Endodermal cell (in vitro differentiated cells): ENCODE measurements at regions not wholly inside any gene's neighbourhood (a gene's known extent, or its start where the extent isn't known, plus 50 kb on each side); places are given as distances from the start of the nearest gene placed in this dataset.
A peak's percentile ranks its signal among the peaks of the same experiment; 100 is the strongest.

Source experiments
- DNase-seq: peaks from one replicate; pipeline ENCODE4 v3.0.0-alpha.2; 2017
- H3K27ac ChIP-seq: 2 replicates; pipeline ENCODE4 v1.5.1; 2013; ENCODE audit warnings: mild to moderate bottlenecking, low read depth, low read length, moderate library complexity
- H3K27me3 ChIP-seq: 2 replicates; pipeline ENCODE4 v1.6.1; 2013; ENCODE audit warnings: mild to moderate bottlenecking, low read length, moderate library complexity; ENCODE audit not compliant: insufficient read depth, control insufficient read depth, poor library complexity, severe bottlenecking
- H3K36me3 ChIP-seq: 2 replicates; pipeline ENCODE4 v1.7.0; 2013; ENCODE audit warnings: mild to moderate bottlenecking, low read length, moderate library complexity; ENCODE audit not compliant: control insufficient read depth, insufficient read depth
- H3K4me1 ChIP-seq: one replicate; pipeline ENCODE4 v1.7.0; 2013; ENCODE audit warnings: low read length; ENCODE audit not compliant: control insufficient read depth, insufficient read depth
- H3K4me3 ChIP-seq: 2 replicates; pipeline ENCODE4 v1.5.1; 2013; ENCODE audit warnings: mild to moderate bottlenecking, low read length, moderate library complexity
- H3K9ac ChIP-seq: 2 replicates; pipeline ENCODE4 v1.6.1; 2013; ENCODE audit warnings: mild to moderate bottlenecking, low read length, moderate library complexity; ENCODE audit not compliant: poor library complexity, severe bottlenecking; ENCODE audit errors: extremely low read depth
- H3K9me3 ChIP-seq: 2 replicates; pipeline ENCODE4 v1.6.1; 2013; ENCODE audit warnings: mild to moderate bottlenecking, low read length, moderate library complexity; ENCODE audit not compliant: control insufficient read depth
- H3K27ac Mint-ChIP-seq: 2 replicates; pipeline ENCODE4 v1.8.0; 2020; ENCODE audit warnings: mixed read lengths
- H3K27me3 Mint-ChIP-seq: 2 replicates; pipeline ENCODE4 v1.8.0; 2021; ENCODE audit warnings: mild to moderate bottlenecking, mixed read lengths; ENCODE audit not compliant: insufficient read depth
- H3K36me3 Mint-ChIP-seq: 2 replicates; pipeline ENCODE4 v1.8.0; 2020; ENCODE audit warnings: low read depth, mixed read lengths
- H3K4me1 Mint-ChIP-seq: 2 replicates; pipeline ENCODE4 v1.8.0; 2020; ENCODE audit warnings: mixed read lengths
- H3K4me3 Mint-ChIP-seq: 2 replicates; pipeline ENCODE4 v1.8.0; 2020; ENCODE audit warnings: mild to moderate bottlenecking, moderate library complexity, mixed read lengths
- H3K9me3 Mint-ChIP-seq: 2 replicates; pipeline ENCODE4 v1.8.0; 2020; ENCODE audit warnings: mild to moderate bottlenecking, mixed read lengths
- WGBS, 2 experiments: methylation state at CpG; one replicate each; pipeline versions ENCODE4 v1.1.5 to v1.1.7; 2013; ENCODE audit warnings: missing lambda C conversion rate in 2 of 2, mixed read lengths in 1 of 2; ENCODE audit not compliant: insufficient coverage in 1 of 2, insufficient read length in 1 of 2; 5-methylcytosine and 5-hydroxymethylcytosine counted together
- TF ChIP-seq, protein P1 (sequence below): fragments of 200-600 bp; sonication (generic); conservative IDR thresholded peaks from 2 replicates; pipeline ENCODE4 v1.5.0; 2021; ENCODE audit warnings: antibody characterized with exemption, mild to moderate bottlenecking

DNA sequence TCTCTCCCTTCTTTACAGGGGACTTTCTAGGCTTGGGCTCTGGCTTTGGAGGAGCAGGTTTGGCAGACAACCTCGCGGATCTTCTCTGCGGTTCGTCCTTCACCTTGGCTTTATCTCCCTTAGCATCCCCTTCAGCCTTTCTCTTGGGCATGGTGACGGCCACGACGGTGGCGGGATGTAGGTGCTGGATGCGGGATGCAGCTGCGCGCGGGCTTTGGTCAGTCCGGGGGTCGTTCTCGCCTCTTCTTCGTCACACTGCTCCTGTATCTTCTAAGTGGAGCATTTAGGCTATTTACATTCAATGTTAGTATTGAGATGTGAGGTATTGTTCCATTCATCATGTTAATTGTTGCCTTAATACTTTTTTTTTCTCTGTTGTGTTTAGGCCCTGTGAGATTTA is 217.2 kb upstream of the STXBP6 start:
- Mint-ChIP-seq H3K27ac (peak overlapping the region; percentile 46), H3K27me3 (no peaks in the 10 kb centered on the region), H3K36me3 (no peaks in the 10 kb centered on the region), H3K4me1 (peaks cover 20% of the 10 kb centered on the region), H3K4me3 (no peak overlapping the region), H3K9me3 (no peaks in the 10 kb centered on the region)
- 88 to 97% methylated on average over 11 to 16 of the region's 16 CpGs for WGBS, 2 experiments
- no peak overlapping the region for H3K9ac ChIP-seq
- peaks cover 8% of the 10 kb centered on the region for H3K9me3 ChIP-seq
- no peak overlapping the region for H3K27ac ChIP-seq
- H3K4me1 ChIP-seq = no peaks in the 10 kb centered on the region
- H3K4me3 ChIP-seq = peak overlapping the region; percentile 18
- TF ChIP-seq, protein P1, sequence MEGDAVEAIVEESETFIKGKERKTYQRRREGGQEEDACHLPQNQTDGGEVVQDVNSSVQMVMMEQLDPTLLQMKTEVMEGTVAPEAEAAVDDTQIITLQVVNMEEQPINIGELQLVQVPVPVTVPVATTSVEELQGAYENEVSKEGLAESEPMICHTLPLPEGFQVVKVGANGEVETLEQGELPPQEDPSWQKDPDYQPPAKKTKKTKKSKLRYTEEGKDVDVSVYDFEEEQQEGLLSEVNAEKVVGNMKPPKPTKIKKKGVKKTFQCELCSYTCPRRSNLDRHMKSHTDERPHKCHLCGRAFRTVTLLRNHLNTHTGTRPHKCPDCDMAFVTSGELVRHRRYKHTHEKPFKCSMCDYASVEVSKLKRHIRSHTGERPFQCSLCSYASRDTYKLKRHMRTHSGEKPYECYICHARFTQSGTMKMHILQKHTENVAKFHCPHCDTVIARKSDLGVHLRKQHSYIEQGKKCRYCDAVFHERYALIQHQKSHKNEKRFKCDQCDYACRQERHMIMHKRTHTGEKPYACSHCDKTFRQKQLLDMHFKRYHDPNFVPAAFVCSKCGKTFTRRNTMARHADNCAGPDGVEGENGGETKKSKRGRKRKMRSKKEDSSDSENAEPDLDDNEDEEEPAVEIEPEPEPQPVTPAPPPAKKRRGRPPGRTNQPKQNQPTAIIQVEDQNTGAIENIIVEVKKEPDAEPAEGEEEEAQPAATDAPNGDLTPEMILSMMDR = no peak
- no peaks in the 10 kb centered on the region for H3K27me3 ChIP-seq
- DNase-seq = no peak
- H3K36me3 ChIP-seq = no peaks in the 10 kb centered on the region

DNA sequence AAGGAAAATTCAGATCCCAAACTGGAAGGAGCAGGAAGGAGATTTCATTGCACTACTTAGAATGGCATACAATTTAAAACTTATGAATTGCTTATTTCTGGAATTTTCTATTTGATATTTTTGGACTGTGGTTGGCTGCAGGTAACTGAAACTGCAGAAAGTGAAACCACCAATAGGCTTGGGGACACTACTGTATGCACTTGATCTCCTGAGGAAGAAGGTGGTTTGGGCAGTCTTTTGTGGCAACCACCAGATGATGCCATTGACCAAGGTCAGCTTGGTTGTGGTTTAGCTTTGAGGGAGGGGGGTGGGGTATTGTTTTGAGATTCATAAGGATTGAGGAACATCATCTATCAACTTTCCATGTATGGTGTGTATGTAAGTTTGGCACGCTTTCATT is 209.5 kb upstream of the STXBP6 start:
- no peak overlapping the region for H3K27ac ChIP-seq
- Mint-ChIP-seq H3K27ac (no peak overlapping the region), H3K9me3 (no peaks in the 10 kb centered on the region), H3K4me3 (no peak overlapping the region), H3K4me1 (peaks cover 9% of the 10 kb centered on the region), H3K36me3 (no peaks in the 10 kb centered on the region), H3K27me3 (no peaks in the 10 kb centered on the region)
- 85% methylated on average over 1 of the region's 1 CpG; no CpG with 5 or more reads in 1 of the 2 experiments for WGBS, 2 experiments
- no peak for DNase-seq
- H3K4me3 ChIP-seq = no peak overlapping the region
- H3K9ac ChIP-seq = no peak overlapping the region
- H3K27me3 ChIP-seq = no peaks in the 10 kb centered on the region
- peaks cover 4% of the 10 kb centered on the region for H3K4me1 ChIP-seq
- TF ChIP-seq, protein P1 = no peak
- H3K9me3 ChIP-seq = peaks cover 4% of the 10 kb centered on the region
- no peaks in the 10 kb centered on the region for H3K36me3 ChIP-seq

DNA sequence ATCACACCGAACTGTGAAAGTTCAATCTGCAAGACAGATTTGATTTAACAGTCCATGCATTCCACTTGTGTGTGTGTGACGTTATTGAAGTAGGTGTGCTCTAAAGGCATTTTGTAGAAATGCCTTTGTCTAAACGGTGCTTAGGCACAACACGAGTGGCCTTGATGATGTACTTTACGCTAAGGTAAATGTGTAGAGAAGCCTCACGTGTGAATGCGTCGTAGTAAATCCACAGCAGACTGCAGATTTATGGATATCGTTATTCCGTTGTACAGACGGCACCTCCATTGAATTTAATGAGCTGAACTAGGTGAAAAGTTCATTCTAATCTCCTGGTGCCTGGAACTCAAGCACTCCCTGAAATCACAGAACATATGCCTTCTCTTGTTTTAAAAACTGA is 202.8 kb upstream of the STXBP6 start:
- Histone ChIP-seq H3K9ac (no peak overlapping the region), H3K27ac (no peak overlapping the region), H3K4me1 (peaks cover 1% of the 10 kb centered on the region), H3K9me3 (no peaks in the 10 kb centered on the region), H3K36me3 (no peaks in the 10 kb centered on the region), H3K4me3 (no peak overlapping the region), H3K27me3 (no peaks in the 10 kb centered on the region)
- peaks cover 5% of the 10 kb centered on the region for H3K4me1 Mint-ChIP-seq
- no peaks in the 10 kb centered on the region for H3K36me3 Mint-ChIP-seq
- no peak overlapping the region for H3K27ac Mint-ChIP-seq
- TF ChIP-seq, protein P1 = no peak
- H3K27me3 Mint-ChIP-seq = no peaks in the 10 kb centered on the region
- DNase-seq = no peak
- H3K4me3 Mint-ChIP-seq = no peak overlapping the region
- peaks cover 2% of the 10 kb centered on the region for H3K9me3 Mint-ChIP-seq
- WGBS, 2 experiments = 91 to 95% methylated on average over 10 to 11 of the region's 11 CpGs
